ENCODE measurements at regions not wholly inside any gene's neighbourhood (a gene's known extent, or its start where the extent isn't known, plus 50 kb on each side); places are given as distances from the start of the nearest gene placed in this dataset.
"Not testable (repeated sequence)": the region's sequence is repeated elsewhere in the genome, so short reads cannot be mapped to it uniquely, and the experiment has no call there.

GRCh38 chr3:75552095-75552494, 112.0 kb upstream of the FRG2C start:
- POLR2A ChIA-PET (ENCODE audit: unreplicated experiment); H4K91ac ChIP-seq (ENCODE audit: insufficient read depth, low read depth, low read length); H2BK120ac ChIP-seq (ENCODE audit: low read depth, low read length); H3K14ac ChIP-seq (replicated peaks; ENCODE audit: low read depth, low read length); in situ Hi-C loops (cut with MboI; ENCODE audit: low sequenced_read_pairs); H3K56ac ChIP-seq (ENCODE audit: extremely low read depth, insufficient read depth, low read length); H3K23ac ChIP-seq (ENCODE audit: low read depth, low read length); H2BK20ac ChIP-seq (ENCODE audit: low read depth, low read length); H3K9me1 ChIP-seq (ENCODE audit: insufficient read depth, low read length); H3K4me2 ChIP-seq (ENCODE audit: low read depth, low read length); BruUV-seq (replicated peaks); H3K36me3 ChIP-seq (ENCODE audit: control insufficient read depth, insufficient read depth, low read length); H2AFZ ChIP-seq (replicated peaks; ENCODE audit: low read length, poor library complexity); H2BK15ac ChIP-seq (ENCODE audit: low read depth, low read length); CTCF ChIA-PET; H3K79me1 ChIP-seq (ENCODE audit: low read depth in 1 of 2, low read length in 2 of 2); H4K8ac ChIP-seq (ENCODE audit: low read depth in 2 of 2, low read length in 2 of 2); H3K27me3 ChIP-seq (ENCODE audit: control insufficient read depth, insufficient read depth, low read length); H4K20me1 ChIP-seq (ENCODE audit: insufficient read depth, low read length); H3K27ac ChIP-seq (ENCODE audit: insufficient read depth, low read length); H3K4me3 ChIP-seq (ENCODE audit: insufficient read depth, low read depth, low read length); H3K4ac ChIP-seq (ENCODE audit: low read depth, low read length); H3K9ac ChIP-seq (ENCODE audit: low read depth, low read length); ATAC-seq (ENCODE audit: low read depth); H2AK5ac ChIP-seq (ENCODE audit: low read depth, low read length); H3K9me3 ChIP-seq (ENCODE audit: control insufficient read depth, insufficient read depth, low read length); H3K4me1 ChIP-seq (ENCODE audit: control insufficient read depth, insufficient read depth, low read length); H2AK9ac ChIP-seq (replicated peaks; ENCODE audit: low read depth, low read length, poor library complexity); H2BK5ac ChIP-seq (ENCODE audit: low read depth, low read length, poor library complexity, severe bottlenecking); dilution Hi-C loops (cut with HindIII; ENCODE audit: low sequenced_read_pairs, unreplicated experiment); H3K18ac ChIP-seq (ENCODE audit: low read depth, low read length); H4K5ac ChIP-seq (ENCODE audit: low read depth, low read length): not testable (repeated sequence)
- peak; percentile 21; the same call in 1 of the 2 replicates for TF ChIP-seq RAD21 (IDR thresholded peaks at IDR 0.05; ENCODE audit: low read length)
- WGBS, 2 experiments (ENCODE audit: extremely low coverage in 2 of 2, insufficient read length in 1 of 2): 82% methylated on average over 5 of the region's 11 CpGs; no CpG with 5 or more reads in 1 of the 2 experiments
- intact Hi-C loops (cut with micrococcal nuclease): loop anchor here (5.0 kb wide), 1 partner anchor 260 kb away; no protein-coding TSS in a partner anchor
- peak; percentile 5 for DNase-seq

GRCh38 chr3:75564427-75564826, 99.7 kb upstream of the FRG2C start:
- BruUV-seq (replicated peaks); H3K56ac ChIP-seq (ENCODE audit: extremely low read depth, insufficient read depth, low read length); H3K9me3 ChIP-seq (ENCODE audit: control insufficient read depth, insufficient read depth, low read length); H3K27me3 ChIP-seq (ENCODE audit: control insufficient read depth, insufficient read depth, low read length); H3K4me1 ChIP-seq (ENCODE audit: control insufficient read depth, insufficient read depth, low read length); dilution Hi-C loops (cut with HindIII; ENCODE audit: low sequenced_read_pairs, unreplicated experiment); in situ Hi-C loops (cut with MboI; ENCODE audit: low sequenced_read_pairs); H3K23ac ChIP-seq (ENCODE audit: low read depth, low read length); H2BK20ac ChIP-seq (ENCODE audit: low read depth, low read length); DNase-seq; H3K27ac ChIP-seq (ENCODE audit: insufficient read depth, low read length); CTCF ChIA-PET; H2AFZ ChIP-seq (replicated peaks; ENCODE audit: low read length, poor library complexity); H4K20me1 ChIP-seq (ENCODE audit: insufficient read depth, low read length); H3K4me3 ChIP-seq (ENCODE audit: insufficient read depth, low read depth, low read length); H3K4me2 ChIP-seq (ENCODE audit: low read depth, low read length); H3K79me1 ChIP-seq (ENCODE audit: low read depth in 1 of 2, low read length in 2 of 2); H4K8ac ChIP-seq (ENCODE audit: low read depth in 2 of 2, low read length in 2 of 2); intact Hi-C loops (cut with micrococcal nuclease); H2AK5ac ChIP-seq (ENCODE audit: low read depth, low read length); ATAC-seq (ENCODE audit: low read depth); H3K4ac ChIP-seq (ENCODE audit: low read depth, low read length); H2BK5ac ChIP-seq (ENCODE audit: low read depth, low read length, poor library complexity, severe bottlenecking); H2BK120ac ChIP-seq (ENCODE audit: low read depth, low read length); POLR2A ChIA-PET (ENCODE audit: unreplicated experiment); H3K9ac ChIP-seq (ENCODE audit: low read depth, low read length); H2BK15ac ChIP-seq (ENCODE audit: low read depth, low read length); H2AK9ac ChIP-seq (replicated peaks; ENCODE audit: low read depth, low read length, poor library complexity); H3K14ac ChIP-seq (replicated peaks; ENCODE audit: low read depth, low read length); H4K91ac ChIP-seq (ENCODE audit: insufficient read depth, low read depth, low read length); H4K5ac ChIP-seq (ENCODE audit: low read depth, low read length); H3K9me1 ChIP-seq (ENCODE audit: insufficient read depth, low read length); H3K36me3 ChIP-seq (ENCODE audit: control insufficient read depth, insufficient read depth, low read length); H3K18ac ChIP-seq (ENCODE audit: low read depth, low read length): not testable (repeated sequence)
- WGBS, 2 experiments (ENCODE audit: extremely low coverage in 2 of 2, insufficient read length in 1 of 2): 58% methylated on average over 2 of the region's 3 CpGs; no CpG with 5 or more reads in 1 of the 2 experiments

Data from IMR-90 (cell line).